ENCODE measurements at regions not wholly inside any gene's neighbourhood (a gene's known extent, or its start where the extent isn't known, plus 50 kb on each side); places are given as distances from the start of the nearest gene placed in this dataset.

GRCh38 chr4:54499308-54500074 is 158.3 kb upstream of the KIT start:
- Histone ChIP-seq H3K9me3 (ENCODE audit: control insufficient read depth in 4 of 4, low read length in 3 of 4) (no peaks in the 10 kb centered on the region), H3K27me3 (ENCODE audit: control insufficient read depth in 4 of 4, insufficient read depth in 4 of 4, low read length in 3 of 4) (peaks cover 0 to 3% (median 0%) of the 10 kb centered on the region in 4 donors), H3K9ac (ENCODE audit: low read depth in 1 of 2, low read length in 2 of 2) (no peak overlapping the region), H3K4me1 (ENCODE audit: control insufficient read depth in 4 of 4, insufficient read depth in 4 of 4, low read length in 3 of 4) (no peaks in the 10 kb centered on the region), H3K4me3 (ENCODE audit: low read depth in 1 of 3, low read length in 3 of 3) (no peak overlapping the region), H3K36me3 (ENCODE audit: control insufficient read depth in 4 of 4, insufficient read depth in 3 of 4, low read depth in 1 of 4, low read length in 3 of 4) (no peaks in the 10 kb centered on the region), H3K27ac (ENCODE audit: low read depth in 1 of 2, low read length in 2 of 2) (no peak overlapping the region)
- DNase-seq (ENCODE audit: low spot score), result no peak
- TF ChIP-seq, protein P1, sequence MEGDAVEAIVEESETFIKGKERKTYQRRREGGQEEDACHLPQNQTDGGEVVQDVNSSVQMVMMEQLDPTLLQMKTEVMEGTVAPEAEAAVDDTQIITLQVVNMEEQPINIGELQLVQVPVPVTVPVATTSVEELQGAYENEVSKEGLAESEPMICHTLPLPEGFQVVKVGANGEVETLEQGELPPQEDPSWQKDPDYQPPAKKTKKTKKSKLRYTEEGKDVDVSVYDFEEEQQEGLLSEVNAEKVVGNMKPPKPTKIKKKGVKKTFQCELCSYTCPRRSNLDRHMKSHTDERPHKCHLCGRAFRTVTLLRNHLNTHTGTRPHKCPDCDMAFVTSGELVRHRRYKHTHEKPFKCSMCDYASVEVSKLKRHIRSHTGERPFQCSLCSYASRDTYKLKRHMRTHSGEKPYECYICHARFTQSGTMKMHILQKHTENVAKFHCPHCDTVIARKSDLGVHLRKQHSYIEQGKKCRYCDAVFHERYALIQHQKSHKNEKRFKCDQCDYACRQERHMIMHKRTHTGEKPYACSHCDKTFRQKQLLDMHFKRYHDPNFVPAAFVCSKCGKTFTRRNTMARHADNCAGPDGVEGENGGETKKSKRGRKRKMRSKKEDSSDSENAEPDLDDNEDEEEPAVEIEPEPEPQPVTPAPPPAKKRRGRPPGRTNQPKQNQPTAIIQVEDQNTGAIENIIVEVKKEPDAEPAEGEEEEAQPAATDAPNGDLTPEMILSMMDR (IDR thresholded peaks at IDR 0.05; ENCODE audit: low read depth, low read length, missing input control), result no peak
- no peak for TF ChIP-seq HNF4A (conservative IDR thresholded peaks at IDR 0.05)
- 58% methylated on average over 7 of the region's 7 CpGs for WGBS

GRCh38 chr4:54505362-54505761 is 152.4 kb upstream of the KIT start:
- no peak overlapping the region for H3K4me3 ChIP-seq (ENCODE audit: low read depth in 1 of 3, low read length in 3 of 3)
- H3K36me3 ChIP-seq (ENCODE audit: control insufficient read depth in 4 of 4, insufficient read depth in 3 of 4, low read depth in 1 of 4, low read length in 3 of 4), result no peaks in the 10 kb centered on the region
- TF ChIP-seq ZBTB33 (IDR thresholded peaks at IDR 0.05), result no peak
- TF ChIP-seq, protein P1 (IDR thresholded peaks at IDR 0.05; ENCODE audit: low read depth, low read length, missing input control), result no peak
- TF ChIP-seq ATF3 (IDR thresholded peaks at IDR 0.05), result no peak
- no peak for TF ChIP-seq HNF4G (IDR thresholded peaks at IDR 0.05)
- no peak for TF ChIP-seq EGR1 (IDR thresholded peaks at IDR 0.05; ENCODE audit: low read depth in 2 of 2)
- no peaks in the 10 kb centered on the region for H3K4me1 ChIP-seq (ENCODE audit: control insufficient read depth in 4 of 4, insufficient read depth in 4 of 4, low read length in 3 of 4)
- H3K9me3 ChIP-seq (ENCODE audit: control insufficient read depth in 4 of 4, low read length in 3 of 4), result peaks cover 0 to 9% (median 2%) of the 10 kb centered on the region in 4 donors
- H3K27me3 ChIP-seq (ENCODE audit: control insufficient read depth in 4 of 4, insufficient read depth in 4 of 4, low read length in 3 of 4), result no peaks in the 10 kb centered on the region
- H3K27ac ChIP-seq (ENCODE audit: low read depth in 1 of 2, low read length in 2 of 2), result no peak overlapping the region
- no peak overlapping the region for H3K9ac ChIP-seq (ENCODE audit: low read depth in 1 of 2, low read length in 2 of 2)
- no peak for DNase-seq (ENCODE audit: low spot score)

- Histone ChIP-seq H3K27ac (ENCODE audit: low read depth in 1 of 2, low read length in 2 of 2) (no peak overlapping the region), H3K9ac (ENCODE audit: low read depth in 1 of 2, low read length in 2 of 2) (no peak overlapping the region), H3K9me3 (ENCODE audit: control insufficient read depth in 4 of 4, low read length in 3 of 4) (peaks cover 0 to 9% (median 2%) of the 10 kb centered on the region in 4 donors), H3K27me3 (ENCODE audit: control insufficient read depth in 4 of 4, insufficient read depth in 4 of 4, low read length in 3 of 4) (no peaks in the 10 kb centered on the region), H3K4me3 (ENCODE audit: low read depth in 1 of 3, low read length in 3 of 3) (no peak overlapping the region), H3K36me3 (ENCODE audit: control insufficient read depth in 4 of 4, insufficient read depth in 3 of 4, low read depth in 1 of 4, low read length in 3 of 4) (no peaks in the 10 kb centered on the region), H3K4me1 (ENCODE audit: control insufficient read depth in 4 of 4, insufficient read depth in 4 of 4, low read length in 3 of 4) (no peaks in the 10 kb centered on the region)
- WGBS, result 89% methylated on average over 7 of the region's 7 CpGs
- no peak for DNase-seq (ENCODE audit: low spot score)
- no peak for TF ChIP-seq SP1 (IDR thresholded peaks at IDR 0.05)
- TF ChIP-seq ATF3 (IDR thresholded peaks at IDR 0.05), result no peak
- TF ChIP-seq, protein P1 (IDR thresholded peaks at IDR 0.05; ENCODE audit: low read depth, low read length, missing input control), result no peak
- TF ChIP-seq RAD21 (IDR thresholded peaks at IDR 0.05), result no peak
- TF ChIP-seq GABPA (IDR thresholded peaks at IDR 0.05 in 1 of 2, conservative IDR thresholded peaks at IDR 0.05 in 1 of 2), result no peak
- no peak for TF ChIP-seq YY1 (IDR thresholded peaks at IDR 0.05)
- TF ChIP-seq RXRA (IDR thresholded peaks at IDR 0.05), result no peak
- TF ChIP-seq FOXA1 (IDR thresholded peaks at IDR 0.05), result no peak
- no peak for TF ChIP-seq HNF4A (conservative IDR thresholded peaks at IDR 0.05)
- TF ChIP-seq NR2F2 (IDR thresholded peaks at IDR 0.05), result no peak
- no peak for TF ChIP-seq FOXA2 (IDR thresholded peaks at IDR 0.05)
- no peak for TF ChIP-seq EGR1 (IDR thresholded peaks at IDR 0.05; ENCODE audit: low read depth in 2 of 2)
Measured at GRCh38 chr4:54505996-54506395, 151.8 kb upstream of the KIT start.
